Heart left ventricle (tissue), 16 donors: ENCODE measurements at regions not wholly inside any gene's neighbourhood (a gene's known extent, or its start where the extent isn't known, plus 50 kb on each side); places are given as distances from the start of the nearest gene placed in this dataset.

ENCODE experiments used
- ATAC-seq, 4 donors: fragments of 200-7000 bp; cut with Tn5 transposase; one replicate each; pipeline ENCODE4 v1.9.1; 2020 to 2022; ENCODE audit warnings: moderate library complexity in 4 of 4, mild to moderate bottlenecking in 3 of 4, moderate number of reproducible peaks in 1 of 4
- DNase-seq, 5 donors: peaks; one replicate each; pipeline ENCODE4 v3.0.0-alpha.2; 2020
- H3K27ac ChIP-seq, 12 donors: fragments of 200-600 bp; sonication (generic) in 4 of 12; one replicate each; pipeline versions ENCODE4 v1.5.0 to v1.8.0; 2016 to 2022; ENCODE audit warnings: mild to moderate bottlenecking in 2 of 12
- H3K27me3 ChIP-seq, 9 donors: fragments of 200-600 bp; sonication (generic) in 2 of 9; one replicate each; pipeline versions ENCODE4 v1.5.1 to v1.8.0; 2016 to 2022; ENCODE audit warnings: mild to moderate bottlenecking in 3 of 9
- H3K36me3 ChIP-seq, 9 donors: fragments of 200-600 bp; sonication (generic) in 2 of 9; one replicate each; pipeline versions ENCODE4 v1.5.0 to v1.8.0; 2018 to 2022; ENCODE audit warnings: mild to moderate bottlenecking in 2 of 9
- H3K4me1 ChIP-seq, 12 donors: fragments of 200-600 bp; sonication (generic) in 4 of 12; one replicate each; pipeline versions ENCODE4 v1.5.0 to v1.8.0; 2016 to 2022; ENCODE audit warnings: mild to moderate bottlenecking in 3 of 12
- H3K4me3 ChIP-seq, 12 donors: fragments of 200-600 bp; sonication (generic) in 4 of 12; one replicate each; pipeline versions ENCODE4 v1.5.0 to v1.8.0; 2017 to 2022; ENCODE audit warnings: mild to moderate bottlenecking in 9 of 12, moderate library complexity in 4 of 12
- H3K9me3 ChIP-seq, 12 donors: fragments of 200-600 bp; sonication (generic) in 4 of 12; one replicate each; pipeline versions ENCODE4 v1.5.0 to v1.8.0; 2016 to 2022; ENCODE audit warnings: mild to moderate bottlenecking in 1 of 12
- CTCF ChIP-seq, 12 donors: fragments of 200-600 bp; sonication (generic) in 4 of 12; IDR thresholded peaks; one replicate each; pipeline versions ENCODE4 v1.5.0 to v1.8.0; 2018 to 2022; ENCODE audit warnings: antibody characterized with exemption in 12 of 12, mild to moderate bottlenecking in 5 of 12
- POLR2A ChIP-seq, 2 donors: fragments of 450-650 bp; IDR thresholded peaks; one replicate each; pipeline ENCODE4 v1.6.1; 2017; ENCODE audit warnings: antibody characterized with exemption in 2 of 2, mild to moderate bottlenecking in 2 of 2, moderate library complexity in 2 of 2
- WGBS, 4 donors: extraction: QIAGEN DNeasy Blood & Tissue Kit in 2 of 4; methylation state at CpG; one replicate each; pipeline versions ENCODE4 v1.1.5 to v1.1.7; 2013 to 2018; 5-methylcytosine and 5-hydroxymethylcytosine counted together
- intact Hi-C, 10 donors: fragments of 100-400 bp; cut with DNase I; formaldehyde crosslinking; loops; one replicate each; pipeline versions ENCODE4 v1.11.1 to v1.14.2; 2022
- donor health status: ischemic (EF 13 %, LVEDD 7.1; RV severe dilation, severe dysfunction).
- donor health status: healthy with polysubstance abuse.
- donor health status: DM: no; HTN: yes; CAD: no.
- donor health status: DM: no; HTN: no; CAD: no.
- donor health status: ischemic (EF 25% LVEDD 6.9; RV normal size, moderate dysfunction).
- donor health status: ischemic (EF 25% LVEDD 5.7; RV mildly dilated, moderate dysfunction).
- donor health status: healthy.
- donor health status: DM: yes; HTN: yes; CAD: no.
- donor health status: ischemic (EF 35%, LVEDD 5.7; RV mildly dilated, moderate dysfunction).
- donor health status: nonischemic (EF 11% LVEDD 7.7; RV severe dilation, severe dysfunction).
- donor health status: DM: yes; HTN: yes; CAD: no.
- donor health status: PGD.
- donor health status: ischemic (EF 29% LVEDD 5.4; RV normal size, mild dysfunction).
- donor health status: nonischemic (EF 23%, LVEDD 6.1; RV moderate dilation, normal function).

- 26 to 37% (median 33%) methylated on average over 2 of the region's 2 CpGs for WGBS, 4 donors
- no peaks in the 10 kb centered on the region for H3K36me3 ChIP-seq
- H3K4me3 ChIP-seq: no peak overlapping the region
- intact Hi-C loops: no loop called here
- no peaks in the 10 kb centered on the region for H3K4me1 ChIP-seq
- H3K27ac ChIP-seq: no peak overlapping the region
- DNase-seq (no peak), ATAC-seq (no peak)
- TF ChIP-seq POLR2A (IDR thresholded peaks at IDR 0.05) (no peak), CTCF (IDR thresholded peaks at IDR 0.05) (no peak)
- no peaks in the 10 kb centered on the region for H3K9me3 ChIP-seq
- no peaks in the 10 kb centered on the region for H3K27me3 ChIP-seq
Measured at GRCh38 chrX:87873347-87873941, 355.8 kb downstream of the KLHL4 start.

- Histone ChIP-seq H3K27ac (no peak overlapping the region), H3K27me3 (no peaks in the 10 kb centered on the region), H3K9me3 (no peaks in the 10 kb centered on the region), H3K4me3 (no peak overlapping the region), H3K36me3 (no peaks in the 10 kb centered on the region), H3K4me1 (no peaks in the 10 kb centered on the region)
- 61 to 71% (median 64%) methylated on average over 8 of the region's 8 CpGs for WGBS, 4 donors
- ATAC-seq (no peak), DNase-seq (no peak)
- intact Hi-C loops: no loop called here
- no peak for TF ChIP-seq POLR2A (IDR thresholded peaks at IDR 0.05)
- TF ChIP-seq CTCF (IDR thresholded peaks at IDR 0.05): no peak
Measured at GRCh38 chrX:87874043-87874442, 356.4 kb downstream of the KLHL4 start.

GRCh38 chrX:87878926-87879325, 361.3 kb downstream of the KLHL4 start:
- Histone ChIP-seq H3K27me3 (no peaks in the 10 kb centered on the region), H3K4me1 (no peaks in the 10 kb centered on the region), H3K27ac (no peak overlapping the region), H3K4me3 (no peak overlapping the region), H3K36me3 (no peaks in the 10 kb centered on the region), H3K9me3 (no peaks in the 10 kb centered on the region)
- WGBS, 4 donors: 80 to 95% (median 93%) methylated on average over 10 of the region's 10 CpGs
- ATAC-seq (no peak), DNase-seq (peak in 1 of 5 donors; percentile 11)
- intact Hi-C loops: no loop called here
- TF ChIP-seq CTCF (IDR thresholded peaks at IDR 0.05) (no peak), POLR2A (IDR thresholded peaks at IDR 0.05) (no peak)

- ATAC-seq: no peak
- Histone ChIP-seq H3K36me3 (no peaks in the 10 kb centered on the region), H3K9me3 (no peaks in the 10 kb centered on the region), H3K4me3 (no peak overlapping the region), H3K27ac (no peak overlapping the region), H3K27me3 (no peaks in the 10 kb centered on the region), H3K4me1 (no peaks in the 10 kb centered on the region)
- TF ChIP-seq POLR2A (IDR thresholded peaks at IDR 0.05): no peak
- no peak for TF ChIP-seq CTCF (IDR thresholded peaks at IDR 0.05)
- no peak for DNase-seq
- intact Hi-C loops: no loop called here
Measured at GRCh38 chrX:87890437-87890836, 372.8 kb downstream of the KLHL4 start.
